GM18858 (cell line): ENCODE measurements at regions not wholly inside any gene's neighbourhood (a gene's known extent, or its start where the extent isn't known, plus 50 kb on each side); places are given as distances from the start of the nearest gene placed in this dataset.
"Not testable (repeated sequence)": the region's sequence is repeated elsewhere in the genome, so short reads cannot be mapped to it uniquely, and the experiment has no call there.

Source experiments
- ATAC-seq: cut with Tn5 transposase; IDR thresholded peaks from one replicate; pipeline ENCODE4 v1.9.1; 2021; ENCODE audit not compliant: unreplicated experiment

DNA sequence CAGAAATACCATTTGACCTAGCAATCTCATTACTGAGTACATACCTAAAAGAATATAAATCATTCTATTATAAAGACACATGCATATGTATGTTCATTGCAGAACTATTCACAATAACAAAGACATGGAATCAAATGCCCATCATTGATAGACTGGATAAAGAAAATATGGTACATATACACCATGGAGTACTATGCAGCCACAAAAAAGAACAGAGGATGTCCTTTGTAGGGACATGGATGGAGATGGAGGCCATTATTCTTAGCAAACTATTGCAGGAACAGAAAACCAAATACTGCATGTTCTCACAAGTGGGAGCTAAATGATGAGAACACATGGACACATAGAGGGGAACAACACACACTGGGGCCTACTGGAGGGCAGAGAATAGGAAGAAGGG is 124.5 kb upstream of the GOT2 start:
- not testable (repeated sequence) for ATAC-seq

DNA sequence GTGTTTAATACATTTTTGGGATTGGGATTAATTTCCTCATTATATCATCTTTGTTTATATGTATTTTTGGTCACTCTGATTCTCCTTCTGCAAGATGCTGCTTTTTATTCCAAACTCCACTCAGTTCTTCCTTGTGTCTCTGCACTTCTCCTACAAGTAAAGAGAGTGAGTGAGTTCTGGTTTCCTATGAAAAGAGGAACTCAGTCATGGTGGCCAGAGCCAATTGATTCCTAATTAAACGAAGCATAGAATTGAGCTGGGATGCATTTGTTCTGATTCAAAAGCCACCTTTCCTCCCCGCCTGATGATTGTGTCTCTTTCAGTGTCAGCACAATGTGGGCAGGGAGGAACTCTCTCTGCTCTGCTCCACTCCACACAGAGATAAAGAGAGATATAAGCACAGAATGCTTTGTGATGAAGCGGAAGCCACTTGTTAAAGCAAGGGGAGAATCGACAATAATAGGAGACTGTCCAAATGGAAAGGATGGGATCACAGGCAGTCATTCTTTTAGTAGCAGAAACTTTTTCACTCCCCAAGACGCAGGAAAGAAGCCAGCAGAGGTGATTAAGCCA is 121.3 kb upstream of the GOT2 start:
- ATAC-seq = no peak

DNA sequence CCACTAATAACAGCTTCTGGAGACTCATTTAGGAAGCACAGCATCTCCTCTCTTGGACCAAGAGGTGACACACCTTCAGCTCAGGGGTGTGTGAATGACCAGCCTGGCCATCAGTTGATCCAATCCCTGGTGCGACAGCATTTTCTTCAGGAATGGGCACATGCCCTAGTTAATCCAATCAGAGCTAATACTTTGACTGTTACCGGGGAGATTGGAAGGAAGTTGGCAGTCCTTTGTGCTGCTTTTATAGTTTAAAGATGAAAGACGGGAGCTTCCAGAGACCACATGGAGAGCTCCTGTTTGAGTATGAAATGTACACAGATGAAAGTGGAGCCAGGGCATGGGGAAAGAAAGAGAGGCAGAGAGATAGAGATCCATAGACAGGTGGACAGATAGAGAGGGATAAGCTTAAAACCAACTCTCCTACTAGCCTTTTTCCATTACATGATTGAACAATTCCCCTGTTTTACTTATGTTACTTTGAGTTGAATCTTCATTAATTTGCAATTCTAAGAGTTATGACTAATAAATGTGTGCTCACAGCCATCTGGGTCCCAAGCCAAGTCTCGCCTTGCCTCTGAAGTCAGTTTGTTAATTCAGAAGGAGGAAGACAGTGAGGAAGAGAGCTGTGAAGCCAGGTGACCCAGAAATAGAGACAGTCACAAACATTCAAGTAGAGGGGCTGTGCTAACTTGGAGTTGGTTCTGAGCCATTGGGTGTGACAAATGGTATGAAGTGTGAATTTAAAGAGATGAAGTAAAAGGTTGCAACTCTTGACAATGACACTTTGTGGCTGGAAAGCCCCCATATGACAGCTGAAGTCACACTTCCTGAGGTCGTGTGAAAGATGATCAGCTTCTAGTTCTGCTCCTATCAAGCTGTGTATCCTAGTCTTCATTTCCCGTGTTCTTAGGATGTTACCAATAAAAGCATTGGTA is 120.0 kb upstream of the GOT2 start:
- ATAC-seq = peak; percentile 82

DNA sequence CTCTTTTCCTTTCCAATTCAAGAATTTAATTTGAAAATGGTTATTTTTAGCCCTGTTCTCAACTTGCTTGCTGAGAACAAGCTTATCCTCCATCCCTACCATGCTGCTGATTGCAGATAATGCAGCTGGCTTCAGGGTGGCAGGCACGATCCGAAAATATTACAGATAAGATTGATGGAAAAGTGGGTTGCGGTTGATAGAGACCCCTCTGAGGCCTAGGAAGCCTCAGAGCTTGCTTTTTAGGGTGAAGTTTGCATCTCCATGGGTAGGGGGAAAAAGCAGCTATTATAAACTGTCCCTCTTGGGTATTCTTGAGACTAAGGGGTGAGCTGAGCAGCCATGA is 116.5 kb upstream of the GOT2 start:
- no peak for ATAC-seq

- no peak for ATAC-seq
Observed at GRCh38 chr16:58850019-58850677, 116.0 kb upstream of the GOT2 start.

- no peak for ATAC-seq
Observed at GRCh38 chr16:58848662-58849002, 114.5 kb upstream of the GOT2 start.

GRCh38 chr16:58847902-58848661 is 114.0 kb upstream of the GOT2 start:
- no peak for ATAC-seq

GRCh38 chr16:58846226-58846625 is 112.1 kb upstream of the GOT2 start:
- ATAC-seq = not testable (repeated sequence)

GRCh38 chr16:58843675-58844074 is 109.6 kb upstream of the GOT2 start:
- ATAC-seq = peak; percentile 46

- peak; percentile 39 for ATAC-seq
Observed at GRCh38 chr16:58842746-58843145, 108.6 kb upstream of the GOT2 start.

DNA sequence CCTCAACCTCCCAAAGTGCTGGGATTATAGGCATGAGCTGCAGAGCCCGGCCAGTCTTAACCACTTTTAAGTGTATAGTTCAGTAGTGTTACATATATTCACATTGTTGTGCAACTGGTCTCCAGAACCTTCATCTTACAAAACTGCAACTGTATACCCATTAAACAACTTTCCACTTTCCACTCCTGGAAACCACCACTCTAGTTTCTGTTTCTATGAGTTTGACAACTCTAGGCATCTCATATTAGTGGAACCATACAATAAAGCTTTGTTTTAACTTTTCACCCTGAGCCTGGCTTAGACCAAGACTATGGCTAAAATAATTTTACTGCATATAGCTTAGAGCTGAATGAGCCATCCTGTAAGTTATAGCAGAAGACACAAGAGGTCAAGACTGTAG is 108.0 kb upstream of the GOT2 start:
- ATAC-seq = peak; percentile 60

DNA sequence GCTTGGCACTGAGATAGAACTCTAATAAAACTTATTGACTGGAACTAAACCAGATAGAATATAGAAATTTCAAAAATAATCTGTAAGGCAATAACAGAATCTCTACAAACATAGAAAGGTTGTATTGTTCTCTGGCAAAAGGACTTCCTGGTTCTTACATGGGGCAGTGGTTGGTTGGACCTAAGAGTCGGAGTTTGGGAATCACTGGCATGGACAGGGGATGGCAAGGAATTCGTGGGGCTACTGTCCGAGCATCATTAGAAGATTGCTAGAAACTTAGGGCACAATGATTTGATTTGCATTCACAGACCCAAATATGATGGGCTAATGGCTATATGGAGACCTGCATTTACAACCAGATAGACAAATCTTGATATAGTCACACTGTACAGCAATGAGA is 103.8 kb upstream of the GOT2 start:
- ATAC-seq = no peak

DNA sequence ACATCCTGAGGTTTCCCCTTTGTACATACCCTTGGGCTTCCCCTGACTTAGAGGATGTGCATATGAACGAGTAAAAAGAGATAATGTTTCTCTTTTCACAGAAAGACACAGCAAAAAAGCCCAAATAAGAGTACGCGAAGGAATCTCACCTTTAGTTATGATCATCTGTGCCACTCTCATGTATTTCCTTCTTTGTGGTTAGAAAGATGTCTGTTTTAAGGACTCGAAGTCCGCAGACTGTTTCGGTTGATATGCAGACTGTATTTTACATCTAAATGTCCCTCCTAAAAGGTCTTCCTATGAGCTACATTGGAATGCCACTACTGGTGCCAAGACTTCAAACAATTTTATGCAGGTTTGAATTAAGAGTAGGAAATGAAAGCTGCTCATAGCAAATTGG is 102.3 kb upstream of the GOT2 start:
- no peak for ATAC-seq

- ATAC-seq = no peak
Observed at GRCh38 chr16:58832386-58832895, 98.3 kb upstream of the GOT2 start.

- ATAC-seq = no peak
Observed at GRCh38 chr16:58831386-58831785, 97.3 kb upstream of the GOT2 start.

DNA sequence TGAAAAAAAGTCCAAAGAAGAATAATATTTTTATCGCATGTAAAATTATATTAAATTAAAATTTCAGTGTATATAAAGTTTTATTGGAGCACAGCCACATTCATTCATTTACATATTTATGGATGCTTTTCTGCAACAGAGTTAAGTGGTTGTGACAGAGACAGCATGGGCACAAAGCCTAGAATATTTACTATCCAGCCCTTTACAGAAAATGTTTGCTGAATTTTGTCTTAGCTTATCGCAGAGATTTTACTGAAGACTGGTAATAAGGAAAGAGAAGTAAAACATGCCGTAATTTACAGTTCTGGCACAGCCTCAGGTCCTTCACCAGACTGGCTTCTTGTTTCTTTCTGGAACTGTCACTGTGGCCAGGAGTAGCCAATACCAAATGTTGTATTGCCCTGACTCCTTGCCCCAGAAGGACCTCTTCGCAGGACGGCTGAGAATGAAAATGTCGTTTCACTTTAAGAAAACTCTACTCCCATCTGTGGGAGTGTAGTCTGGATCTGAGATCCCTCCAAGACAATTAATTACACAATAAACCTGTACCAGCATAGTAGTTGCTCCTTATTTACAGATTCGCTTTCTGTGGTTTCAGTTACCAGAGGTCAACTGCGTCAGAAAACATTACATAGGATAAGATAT is 94.9 kb upstream of the GOT2 start:
- ATAC-seq = no peak

DNA sequence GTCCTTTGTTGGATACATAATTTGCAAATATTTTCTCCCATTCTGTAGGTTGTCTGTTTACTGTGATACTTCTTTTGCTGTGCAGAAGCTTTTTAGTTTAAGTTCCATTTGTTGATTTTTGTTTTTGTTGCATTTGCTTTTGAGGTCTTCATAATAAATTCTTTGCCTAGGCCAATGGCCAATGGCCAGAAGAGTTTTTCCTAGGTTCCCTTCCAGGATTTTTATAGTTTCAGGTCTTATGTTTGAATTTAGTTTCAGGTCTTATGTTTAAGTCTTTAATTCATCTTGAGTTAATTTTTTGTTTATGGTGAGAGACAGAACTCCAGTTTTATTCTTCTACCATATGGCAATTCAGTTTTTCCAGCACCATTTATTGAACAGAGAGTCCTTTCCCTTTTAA is 90.1 kb upstream of the GOT2 start:
- no peak for ATAC-seq

- no peak for ATAC-seq
Observed at GRCh38 chr16:58821886-58822285, 87.8 kb upstream of the GOT2 start.

- ATAC-seq = no peak
Observed at GRCh38 chr16:58820411-58820810, 86.3 kb upstream of the GOT2 start.

- ATAC-seq = no peak
Observed at GRCh38 chr16:58815181-58815888, 81.2 kb upstream of the GOT2 start.
